ENCODE measurements at regions not wholly inside any gene's neighbourhood (a gene's known extent, or its start where the extent isn't known, plus 50 kb on each side); places are given as distances from the start of the nearest gene placed in this dataset.

DNA sequence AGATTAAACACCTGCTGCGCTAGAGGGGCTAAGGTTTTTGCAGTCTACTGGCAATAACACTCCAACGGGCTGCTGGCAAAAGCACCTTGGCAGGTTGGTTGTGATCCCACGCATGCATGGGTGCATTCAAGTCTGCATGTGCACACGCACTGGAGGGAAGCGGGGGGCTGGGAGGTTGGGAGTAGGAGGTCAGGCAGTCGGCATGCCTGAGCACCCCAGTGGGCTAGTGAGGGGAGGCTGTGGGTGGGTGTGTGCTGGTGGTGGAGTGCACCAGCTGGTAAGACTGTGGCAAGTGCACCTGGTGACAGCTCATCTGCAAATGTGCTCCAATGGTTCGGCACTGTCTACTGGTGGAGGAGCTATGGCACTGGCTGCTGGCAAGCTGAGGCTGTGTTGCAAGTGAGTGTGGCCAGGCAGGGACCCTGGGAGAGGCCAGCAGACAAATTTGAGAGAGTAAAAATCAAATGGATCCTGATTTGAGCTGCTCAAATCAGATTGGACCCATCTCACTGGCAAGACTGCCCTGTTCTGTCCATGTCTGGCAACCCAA is 460.6 kb upstream of the DSEL start:
- TF ChIP-seq POLR2A (IDR thresholded peaks at IDR 0.05): no peak
- TF ChIP-seq, protein P1, sequence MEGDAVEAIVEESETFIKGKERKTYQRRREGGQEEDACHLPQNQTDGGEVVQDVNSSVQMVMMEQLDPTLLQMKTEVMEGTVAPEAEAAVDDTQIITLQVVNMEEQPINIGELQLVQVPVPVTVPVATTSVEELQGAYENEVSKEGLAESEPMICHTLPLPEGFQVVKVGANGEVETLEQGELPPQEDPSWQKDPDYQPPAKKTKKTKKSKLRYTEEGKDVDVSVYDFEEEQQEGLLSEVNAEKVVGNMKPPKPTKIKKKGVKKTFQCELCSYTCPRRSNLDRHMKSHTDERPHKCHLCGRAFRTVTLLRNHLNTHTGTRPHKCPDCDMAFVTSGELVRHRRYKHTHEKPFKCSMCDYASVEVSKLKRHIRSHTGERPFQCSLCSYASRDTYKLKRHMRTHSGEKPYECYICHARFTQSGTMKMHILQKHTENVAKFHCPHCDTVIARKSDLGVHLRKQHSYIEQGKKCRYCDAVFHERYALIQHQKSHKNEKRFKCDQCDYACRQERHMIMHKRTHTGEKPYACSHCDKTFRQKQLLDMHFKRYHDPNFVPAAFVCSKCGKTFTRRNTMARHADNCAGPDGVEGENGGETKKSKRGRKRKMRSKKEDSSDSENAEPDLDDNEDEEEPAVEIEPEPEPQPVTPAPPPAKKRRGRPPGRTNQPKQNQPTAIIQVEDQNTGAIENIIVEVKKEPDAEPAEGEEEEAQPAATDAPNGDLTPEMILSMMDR (IDR thresholded peaks at IDR 0.05): no peak
